HG02623 (cell line): ENCODE measurements at regions not wholly inside any gene's neighbourhood (a gene's known extent, or its start where the extent isn't known, plus 50 kb on each side); places are given as distances from the start of the nearest gene placed in this dataset.

ENCODE experiments used
- ATAC-seq: cut with Tn5 transposase; IDR thresholded peaks from one replicate; pipeline ENCODE4 v1.9.1; 2021; ENCODE audit warnings: moderate library complexity; ENCODE audit not compliant: unreplicated experiment

DNA sequence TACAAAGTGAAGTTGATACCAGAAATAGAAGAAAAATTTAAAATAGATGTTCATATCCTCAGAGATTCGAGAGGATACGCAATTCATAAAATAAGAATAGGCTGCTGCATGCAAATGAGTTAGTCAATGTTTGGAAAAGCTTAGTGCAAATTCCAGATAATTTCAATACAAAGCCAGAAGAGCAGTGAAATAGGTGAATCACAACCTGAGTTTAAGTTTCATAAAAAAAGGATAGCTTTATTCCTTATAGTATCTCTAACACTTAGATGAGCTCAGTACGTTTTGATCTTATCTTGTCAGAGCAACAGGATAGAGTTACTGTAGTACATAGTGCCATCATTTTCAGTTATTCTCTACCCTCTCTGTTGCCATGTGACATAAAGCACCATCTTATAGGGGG is 653.4 kb upstream of the ZNF608 start:
- ATAC-seq = no peak

DNA sequence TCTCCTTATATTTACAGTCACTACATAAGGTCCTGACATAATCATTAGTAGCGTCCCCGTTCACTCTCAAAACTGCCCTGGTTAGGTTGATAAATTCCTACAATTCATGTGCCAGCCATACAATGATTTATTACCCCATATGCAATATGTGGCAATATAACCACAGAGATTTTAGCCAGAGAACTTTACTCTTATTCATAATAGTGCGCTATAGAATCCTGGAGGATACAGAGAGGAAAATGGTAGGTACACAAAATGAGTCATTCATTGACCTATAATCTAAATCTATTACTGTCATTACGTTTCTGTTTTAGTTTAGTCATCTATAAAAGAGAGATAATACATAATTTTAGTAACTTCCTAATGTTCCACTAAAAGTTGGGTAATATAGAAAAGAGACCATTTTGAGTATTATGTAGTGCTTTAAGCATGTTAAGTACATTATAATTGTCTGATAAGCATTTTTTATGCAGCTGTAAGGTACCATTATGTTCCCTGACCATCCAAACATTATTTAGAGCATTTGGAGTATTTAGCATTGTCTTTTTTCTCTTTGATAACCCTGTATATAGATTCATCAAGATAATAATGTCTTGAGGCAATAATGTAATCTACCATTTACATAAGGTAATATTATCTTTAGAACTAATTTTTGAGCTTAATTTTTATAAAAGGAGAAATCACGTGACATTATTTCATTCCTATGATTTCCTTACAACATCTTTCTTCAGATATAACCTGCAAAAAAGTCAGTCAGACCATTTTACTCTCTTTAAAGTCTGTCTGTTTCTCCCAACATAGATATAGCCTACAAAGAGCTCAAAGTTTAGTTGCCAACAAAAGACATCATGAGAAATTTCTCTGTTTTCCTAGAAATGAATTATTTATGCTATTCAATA is 655.5 kb upstream of the ZNF608 start:
- ATAC-seq = no peak

DNA sequence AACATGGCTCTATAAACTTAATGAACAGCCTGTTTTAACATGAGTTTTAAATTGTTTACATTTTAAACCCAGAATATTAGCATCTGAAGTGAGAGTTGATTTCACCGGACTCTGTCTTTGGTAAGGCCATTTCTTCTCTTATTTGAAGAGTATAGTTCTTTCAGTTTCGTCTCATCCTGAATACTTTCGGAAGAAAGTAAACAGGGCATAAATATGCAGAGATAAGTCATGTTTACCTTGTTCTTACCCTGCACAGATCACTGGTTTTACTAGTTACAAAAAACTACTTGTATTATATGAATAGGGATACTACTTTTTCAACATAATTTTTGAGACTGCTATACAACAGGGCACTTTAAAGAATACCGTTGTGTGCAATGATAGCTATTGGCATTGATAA is 656.3 kb upstream of the ZNF608 start:
- no peak for ATAC-seq

DNA sequence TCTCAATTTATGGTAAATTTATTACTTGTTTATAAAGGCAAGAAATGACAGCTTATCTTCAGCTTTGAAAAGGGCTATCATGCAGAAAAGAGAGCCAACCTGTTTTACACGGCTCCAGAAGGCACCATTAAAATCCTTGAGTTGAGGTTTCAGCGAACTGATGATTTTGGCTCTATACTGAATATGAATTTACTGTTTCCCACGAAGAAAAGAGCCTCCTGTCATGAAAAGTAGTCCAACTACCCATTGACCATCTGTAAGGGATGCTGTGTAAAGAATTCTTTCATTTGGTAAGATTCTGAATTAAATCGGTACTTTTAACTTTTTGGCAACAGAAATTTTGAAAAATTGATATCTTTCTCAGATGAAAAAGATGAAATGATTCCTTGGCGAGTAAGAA is 657.6 kb upstream of the ZNF608 start:
- no peak for ATAC-seq

DNA sequence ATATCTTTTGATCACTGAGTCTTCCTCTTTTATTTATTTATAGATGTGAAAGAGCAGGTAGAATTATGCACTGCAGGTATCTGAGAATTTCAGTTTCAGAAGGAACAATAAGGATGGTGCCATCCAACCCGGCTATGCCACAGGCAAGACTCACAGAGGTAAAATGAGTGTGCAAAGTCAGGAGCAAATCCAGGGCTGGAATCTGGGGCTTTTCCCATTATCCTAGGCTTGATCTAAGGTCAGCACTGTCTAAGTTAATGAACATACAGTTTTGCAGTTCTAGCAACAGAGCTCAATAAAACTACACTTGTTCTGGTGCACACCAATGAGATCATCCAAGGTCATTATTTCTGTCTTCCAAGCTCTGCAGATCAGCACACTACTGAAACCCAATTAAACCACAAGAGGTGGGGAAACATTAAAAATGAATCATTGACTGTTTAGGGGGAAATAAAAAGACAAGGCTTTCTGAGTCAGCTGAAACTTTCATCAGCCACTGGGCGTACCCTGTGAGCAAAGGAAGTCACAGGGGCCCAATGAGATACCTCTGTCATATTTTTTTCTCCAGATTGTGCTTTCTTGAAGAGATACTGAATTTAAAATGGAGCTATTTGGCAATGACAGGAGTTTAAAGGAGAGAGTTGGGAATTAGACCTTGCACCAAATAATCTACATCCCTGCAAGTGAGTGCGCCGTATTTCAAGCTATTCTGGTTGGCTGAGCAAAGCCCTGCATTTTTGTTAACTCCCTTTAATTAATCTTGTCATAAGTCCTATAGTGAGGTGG is 662.2 kb upstream of the ZNF608 start:
- ATAC-seq = peak; percentile 19

DNA sequence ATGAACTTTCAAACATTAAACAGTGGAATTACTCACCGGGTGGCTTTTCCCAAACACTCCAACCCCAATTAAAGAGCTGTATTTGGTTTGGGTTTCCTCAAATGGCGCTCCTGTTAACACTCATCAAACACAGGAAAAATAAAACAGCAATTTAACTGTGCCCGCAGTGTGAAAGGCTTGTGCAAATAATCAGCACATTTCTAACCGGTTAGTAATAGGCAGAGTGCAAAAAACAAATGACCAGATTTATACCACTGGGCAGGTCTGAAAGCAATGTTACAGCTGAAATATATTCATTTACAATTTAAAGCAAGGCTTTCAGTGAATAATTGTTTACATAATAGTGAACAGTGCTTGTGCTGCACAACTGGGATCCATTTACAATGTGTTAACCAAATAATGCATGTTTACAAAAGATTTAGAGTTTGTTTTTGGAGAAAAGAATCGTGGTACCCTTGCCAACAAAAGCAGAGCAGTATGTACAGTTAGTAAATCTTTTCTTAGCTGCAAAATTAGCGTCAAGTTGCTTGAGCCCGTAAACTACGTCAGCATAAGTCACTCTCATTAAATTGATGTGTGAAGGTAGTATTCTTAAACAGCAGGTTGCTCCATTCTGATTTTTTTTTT is 662.9 kb upstream of the ZNF608 start:
- ATAC-seq = no peak

DNA sequence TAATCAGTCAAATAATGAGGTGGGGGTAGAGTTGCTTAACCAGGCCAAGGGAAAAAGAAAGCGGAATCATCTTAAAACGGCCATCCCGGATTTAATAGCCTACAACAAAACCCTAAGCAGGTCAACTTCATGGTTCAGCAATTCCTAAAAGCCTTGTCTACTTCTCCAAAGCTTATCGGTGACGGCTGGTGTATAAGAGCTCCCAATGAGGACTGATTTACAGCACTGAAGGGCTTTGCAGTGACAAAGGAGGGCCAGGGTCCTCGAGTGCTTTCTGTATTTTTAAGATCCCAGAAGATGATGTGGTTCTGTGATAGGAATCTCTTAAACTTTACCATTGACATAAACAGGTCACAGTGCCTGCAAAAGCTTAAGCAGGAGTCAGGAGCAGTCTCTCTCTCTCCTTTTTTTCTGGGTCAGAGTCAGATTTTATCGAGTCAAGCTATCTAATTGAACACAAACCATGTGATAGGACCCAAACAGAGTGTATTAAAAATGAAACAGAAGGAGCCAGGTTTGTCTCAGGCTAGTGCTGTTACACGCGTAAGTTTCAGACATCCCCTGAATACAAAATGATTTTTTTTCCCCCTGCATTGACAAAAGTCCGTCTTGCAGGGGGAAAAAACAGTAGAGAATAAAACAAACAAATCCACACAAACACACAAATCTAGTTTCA is 663.6 kb upstream of the ZNF608 start:
- ATAC-seq = no peak

DNA sequence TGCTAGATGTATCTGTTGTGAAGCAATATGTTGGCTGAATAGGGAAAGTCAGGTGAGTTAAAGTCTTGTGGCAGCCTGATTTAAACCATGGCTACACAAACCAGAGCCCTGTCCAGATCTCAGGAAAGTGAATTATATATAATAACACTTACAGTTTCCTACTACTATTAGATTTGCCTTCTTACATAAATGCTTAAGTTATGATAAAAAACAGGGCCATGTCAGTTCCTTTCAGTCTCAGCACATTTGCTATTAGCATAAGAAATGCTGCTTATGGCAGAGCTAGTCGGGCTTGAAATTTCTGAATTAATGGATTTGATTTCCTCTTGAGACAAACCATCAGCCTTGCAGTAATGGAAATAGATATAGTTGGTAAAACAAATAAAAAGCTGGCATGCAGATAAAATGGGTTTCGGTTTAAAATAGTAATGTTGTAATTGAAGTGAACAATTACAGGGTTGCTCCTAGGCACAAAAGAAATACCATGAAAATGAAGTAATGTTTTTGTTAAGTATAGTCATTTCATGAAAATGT is 664.2 kb upstream of the ZNF608 start:
- no peak for ATAC-seq

DNA sequence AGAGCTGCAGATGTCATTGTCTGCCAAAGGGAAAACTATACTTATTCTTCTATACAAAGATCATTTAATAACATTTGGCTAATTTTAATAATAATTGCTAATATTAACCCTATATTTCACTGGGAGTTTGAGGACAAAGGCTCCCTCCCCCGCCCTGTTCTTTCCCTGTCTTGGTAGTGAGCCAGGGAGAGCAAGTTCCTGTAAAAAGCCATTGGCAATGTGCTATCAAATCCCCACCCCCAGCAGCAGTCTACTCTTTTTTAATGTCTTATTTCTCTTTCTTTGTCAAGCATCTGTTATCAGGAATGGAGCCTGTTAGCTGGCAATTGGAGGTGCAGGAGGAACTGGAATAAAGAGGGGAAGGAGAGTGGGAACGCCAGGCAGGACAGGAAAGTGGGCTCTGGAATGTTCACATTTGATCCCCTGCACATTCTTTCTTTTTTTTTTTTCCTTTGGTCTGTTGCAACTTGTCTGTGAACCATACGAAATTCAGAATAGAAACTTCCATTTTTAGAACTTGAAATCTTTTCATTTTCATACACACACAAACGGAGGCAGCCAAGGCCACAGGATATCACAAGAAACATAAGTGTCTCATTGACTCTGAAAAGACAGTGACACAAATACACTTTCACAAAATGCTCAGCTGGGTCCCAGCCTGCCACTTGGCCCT is 664.8 kb upstream of the ZNF608 start:
- ATAC-seq = peak; percentile 45

DNA sequence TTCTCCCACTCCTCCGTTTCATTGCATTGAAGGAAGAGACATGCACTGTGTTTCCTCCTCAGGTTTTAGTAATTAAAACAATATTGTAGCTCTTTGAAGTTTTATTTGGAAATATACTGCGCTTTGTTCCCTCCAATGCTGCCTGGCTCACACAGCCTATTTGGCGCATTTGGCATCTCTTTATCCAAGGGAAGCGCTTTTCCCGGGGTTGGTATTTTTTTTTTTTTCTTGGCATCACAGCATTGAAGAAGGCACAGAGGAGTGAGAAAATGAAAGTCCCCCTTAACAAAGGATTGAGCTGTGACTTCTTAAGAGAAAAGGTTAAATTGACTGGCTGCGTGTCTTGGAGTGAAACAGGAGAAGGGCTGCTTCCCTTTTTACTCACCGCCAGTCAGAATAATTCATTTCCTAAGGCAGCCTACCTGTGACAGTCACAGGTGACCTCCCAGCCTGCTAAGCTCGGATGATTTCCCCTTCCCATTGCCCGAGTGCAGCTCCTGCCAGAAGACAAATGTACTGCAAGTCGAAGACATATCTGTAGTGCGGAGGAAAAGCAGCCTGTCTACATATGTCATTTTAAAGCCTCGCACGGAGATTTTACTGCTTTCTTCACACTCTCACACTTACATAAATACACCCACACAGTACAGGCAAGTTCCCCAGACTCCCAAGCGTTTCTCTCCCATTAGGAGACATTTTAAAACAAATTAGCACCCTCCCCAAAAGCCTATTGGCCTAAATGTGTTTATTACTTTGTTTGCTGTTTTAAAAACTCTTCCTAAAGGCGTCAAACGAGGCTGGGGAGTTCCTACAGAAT is 665.5 kb upstream of the ZNF608 start:
- peak; percentile 51 for ATAC-seq

DNA sequence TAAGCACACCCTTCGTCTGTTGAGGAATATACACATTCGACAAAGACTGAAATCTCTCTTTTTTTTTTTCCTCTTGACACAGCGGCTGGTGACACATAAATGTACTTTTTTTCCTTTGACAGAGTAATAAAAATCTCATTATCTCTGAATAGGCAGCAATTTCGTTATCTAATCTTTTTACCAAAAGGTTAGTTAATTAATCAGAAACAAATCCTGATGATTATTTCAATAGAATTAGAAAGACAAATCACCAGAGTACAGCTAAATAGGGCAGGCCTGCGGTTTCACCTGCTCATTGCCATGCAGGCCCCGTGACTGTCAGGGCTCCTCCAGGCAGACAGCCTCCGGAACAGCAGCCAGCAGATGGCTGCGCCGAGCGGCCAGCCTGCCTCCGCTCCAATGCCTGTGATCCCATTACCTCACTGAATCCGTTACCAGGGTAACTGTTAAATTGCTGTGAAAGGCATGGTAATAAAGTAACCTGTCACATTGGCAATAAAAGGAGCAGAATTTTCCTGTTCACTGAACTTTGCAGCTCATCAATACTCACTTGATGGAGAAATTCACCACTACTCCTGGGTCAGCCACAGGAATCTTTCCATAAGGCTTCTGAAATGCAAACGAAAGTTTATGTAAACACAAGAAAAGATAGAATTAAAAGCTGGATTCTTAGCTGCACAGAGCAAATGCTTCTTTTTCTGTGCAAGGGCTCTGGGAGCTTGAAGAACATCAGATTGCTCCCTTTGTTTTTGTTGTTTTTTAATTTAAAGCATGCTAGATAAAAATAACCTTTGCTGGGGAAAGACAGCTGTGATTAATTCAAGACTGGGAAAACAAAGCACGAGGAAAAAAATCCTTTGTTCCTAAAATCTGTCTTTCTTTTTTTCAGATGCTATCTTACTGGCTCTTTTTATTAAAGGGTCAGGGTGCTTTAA is 666.4 kb upstream of the ZNF608 start:
- peak; percentile 46 for ATAC-seq

DNA sequence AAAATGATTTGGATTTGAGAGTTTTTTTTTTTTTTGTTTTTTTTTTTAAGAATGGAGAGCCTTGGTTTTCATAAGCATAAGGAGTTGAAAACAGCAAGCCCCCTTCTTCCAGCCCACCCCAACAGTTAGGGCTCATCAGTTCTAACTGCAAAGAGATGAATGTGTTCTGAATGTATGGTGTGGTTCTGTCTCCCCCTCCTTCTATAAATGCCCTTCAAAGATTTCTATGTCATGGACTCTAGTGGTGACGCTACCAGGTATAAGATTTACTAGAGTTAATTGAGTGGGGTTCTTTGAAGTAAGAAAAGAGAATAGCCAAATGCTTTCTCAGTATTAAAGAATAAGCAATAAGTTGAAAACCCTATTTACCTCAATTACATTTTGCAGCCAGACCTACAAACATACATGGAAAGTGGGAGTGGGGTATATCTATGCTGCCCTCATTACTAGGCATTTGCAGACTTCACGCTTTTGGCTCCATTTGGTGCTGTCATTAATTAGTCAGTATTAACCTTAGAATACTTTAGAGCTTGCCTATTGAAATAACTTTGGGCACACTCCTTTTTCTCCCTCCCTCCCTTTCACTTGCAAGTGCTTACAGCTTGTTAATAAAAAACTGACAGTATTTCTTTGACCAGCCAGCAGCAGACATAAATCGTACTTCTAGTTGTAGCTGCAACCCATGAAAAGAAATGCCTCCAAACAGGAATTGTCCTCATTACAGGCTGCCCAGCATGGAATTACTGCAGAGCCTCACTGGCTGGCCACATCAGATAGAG is 667.2 kb upstream of the ZNF608 start:
- ATAC-seq = no peak

DNA sequence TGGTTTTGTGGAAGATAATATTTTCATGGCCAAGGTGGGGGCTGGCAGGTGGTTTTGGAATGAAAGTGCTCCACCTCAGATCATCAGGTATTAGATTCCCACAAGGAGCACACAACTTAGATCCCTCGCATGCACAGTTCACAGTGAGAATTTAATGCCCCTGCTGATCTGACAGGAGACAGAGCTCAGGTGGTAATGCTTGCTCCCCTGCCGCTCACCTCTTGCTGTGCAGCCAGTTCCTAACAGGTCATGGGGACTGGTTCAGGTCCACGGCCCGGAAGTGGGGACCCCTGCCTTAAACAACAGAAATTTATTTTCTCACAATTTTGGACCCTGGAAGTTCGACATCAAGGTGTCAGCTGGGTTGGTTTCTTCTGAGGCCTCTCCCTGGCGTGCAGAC is 668.7 kb upstream of the ZNF608 start:
- no peak for ATAC-seq

DNA sequence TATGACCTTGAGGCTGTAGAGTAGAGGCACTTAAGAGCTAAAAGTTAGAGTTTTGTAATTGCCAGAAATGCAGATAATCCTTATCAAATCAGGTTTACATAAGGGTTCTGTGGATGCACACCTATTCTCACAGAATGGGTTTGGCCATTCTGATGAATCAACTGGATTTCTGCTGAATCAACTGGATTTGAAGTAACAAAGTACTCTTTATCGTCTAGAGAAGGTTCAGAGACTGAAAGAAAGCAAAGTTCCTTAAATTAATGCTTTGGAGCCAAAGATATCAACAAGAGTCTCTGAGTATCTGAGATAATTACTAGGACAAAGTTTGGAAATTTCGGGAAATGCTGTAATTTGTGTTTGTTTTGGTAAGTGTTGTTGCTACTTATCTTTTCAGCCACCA is 669.6 kb upstream of the ZNF608 start:
- no peak for ATAC-seq

DNA sequence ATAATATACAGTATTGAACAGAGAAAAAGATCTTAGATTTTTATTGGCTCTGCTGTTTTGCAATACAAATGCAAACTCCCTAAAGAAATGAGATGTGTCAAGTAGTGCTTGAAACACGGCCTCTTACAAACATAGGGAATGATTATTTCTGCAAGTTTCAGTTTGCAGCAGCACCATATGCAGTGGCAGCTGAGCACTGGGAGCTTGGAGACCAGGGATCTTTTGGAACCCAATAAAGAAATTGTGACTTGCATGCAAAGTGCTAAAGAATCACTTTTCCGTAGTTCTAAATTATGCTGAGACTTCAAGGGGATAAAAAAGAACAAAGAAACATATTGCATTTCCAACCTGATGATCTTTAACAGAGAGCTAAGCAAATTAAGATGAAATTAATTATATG is 674.6 kb upstream of the ZNF608 start:
- ATAC-seq = no peak

DNA sequence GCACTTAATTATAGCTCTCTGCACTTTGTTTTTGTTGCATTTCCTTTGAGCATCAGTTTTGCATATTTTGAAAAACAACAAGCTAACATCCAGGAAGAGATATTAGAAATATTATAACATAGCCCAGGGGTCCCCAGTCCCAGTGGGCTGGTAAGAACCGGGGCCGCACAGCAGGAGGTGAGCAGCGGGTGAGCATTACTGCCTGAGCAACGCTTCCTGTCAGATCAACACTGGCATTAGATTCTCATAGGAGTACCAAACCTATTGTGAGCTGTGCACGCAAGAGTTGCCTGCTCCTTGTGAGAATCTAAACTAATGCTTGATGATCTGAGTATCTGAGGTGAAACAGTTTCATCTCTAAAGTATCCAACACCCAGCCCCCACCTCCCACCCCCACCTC is 675.9 kb upstream of the ZNF608 start:
- no peak for ATAC-seq

DNA sequence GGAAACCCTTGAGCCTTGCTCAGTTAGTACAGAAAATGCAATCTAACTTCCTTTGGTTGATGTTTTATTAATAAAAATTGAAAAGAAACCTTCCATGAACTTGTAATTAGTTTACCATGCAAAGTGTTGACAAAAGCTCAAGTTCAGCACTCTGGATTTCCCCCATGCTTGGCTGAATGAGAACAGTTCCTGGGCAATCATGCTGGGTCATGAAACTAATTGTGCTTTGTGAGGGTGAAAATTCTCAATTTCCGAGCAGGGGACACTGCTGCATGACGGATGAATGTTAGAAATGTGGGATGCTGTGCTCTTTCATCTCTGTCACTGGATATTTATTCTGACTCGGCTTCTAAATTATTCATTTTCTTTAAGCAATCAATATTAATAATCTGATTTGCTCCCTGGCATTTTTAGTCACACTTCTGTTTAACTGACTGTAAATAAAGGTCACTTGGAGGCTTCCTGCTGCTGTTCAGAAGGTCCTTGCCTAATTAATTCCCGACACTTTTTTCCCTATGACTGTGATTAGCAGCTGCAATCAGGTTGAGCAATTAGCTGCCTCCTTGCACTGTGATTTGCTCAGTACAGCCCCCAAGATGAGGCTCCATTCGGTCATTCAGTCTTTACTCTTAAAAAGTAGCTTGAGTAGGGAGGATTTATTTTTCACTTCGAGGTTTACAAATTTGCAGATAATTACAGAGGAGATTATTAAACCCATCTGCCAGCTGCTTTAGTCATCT is 678.1 kb upstream of the ZNF608 start:
- ATAC-seq = no peak
